ENCODE measurements at regions not wholly inside any gene's neighbourhood (a gene's known extent, or its start where the extent isn't known, plus 50 kb on each side); places are given as distances from the start of the nearest gene placed in this dataset.
A peak's percentile ranks its signal among the peaks of the same experiment; 100 is the strongest.

- H3K36me3 ChIP-seq (ENCODE audit: control insufficient read depth, insufficient read depth, low read length): peaks cover 37% of the 10 kb centered on the region
Measured at GRCh38 chr12:59322473-59322872, 273.4 kb upstream of the SLC16A7 start.

DNA sequence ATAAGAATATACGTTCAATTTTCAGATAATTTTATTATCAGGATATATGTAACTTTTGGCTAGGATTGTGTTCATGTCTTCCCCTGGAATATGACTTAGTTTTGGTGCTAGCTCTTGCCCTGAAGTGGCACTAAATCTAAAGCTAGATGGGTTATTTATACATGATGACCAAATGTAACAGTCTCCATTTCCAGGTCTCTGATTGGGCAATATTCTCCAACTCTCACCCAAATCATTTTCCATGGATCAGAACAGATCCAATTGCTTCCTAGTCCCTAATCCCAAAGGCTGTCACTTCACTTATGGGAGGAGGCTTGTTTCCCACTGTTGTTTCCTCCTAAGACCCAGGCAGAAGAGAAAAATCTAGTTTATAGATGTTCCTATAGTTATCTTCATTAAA is 274.6 kb upstream of the SLC16A7 start:
- no peaks in the 10 kb centered on the region for H3K27me3 ChIP-seq (ENCODE audit: control insufficient read depth, insufficient read depth, low read length, poor library complexity, severe bottlenecking)
- H3K4me1 Mint-ChIP-seq: peaks cover 11% of the 10 kb centered on the region

More at GRCh38 chr12:59322473-59322872, 273.4 kb upstream of the SLC16A7 start:
- H3K4me3 Mint-ChIP-seq: no peak overlapping the region
- Histone ChIP-seq H3K4me1 (ENCODE audit: control insufficient read depth, insufficient read depth, low read length) (peaks cover 5% of the 10 kb centered on the region), H3K9me3 (ENCODE audit: control insufficient read depth, low read length) (peaks cover 7% of the 10 kb centered on the region), H3K27ac (ENCODE audit: low read depth, low read length) (no peak overlapping the region), H3K9ac (ENCODE audit: extremely low read depth, low read length, poor library complexity, severe bottlenecking) (no peak overlapping the region), H3K4me3 (ENCODE audit: low read length) (peak overlapping the region; percentile 1), H3K27me3 (ENCODE audit: control insufficient read depth, insufficient read depth, low read length, poor library complexity, severe bottlenecking) (no peaks in the 10 kb centered on the region)
- no peaks in the 10 kb centered on the region for H3K9me3 Mint-ChIP-seq
- peaks cover 36% of the 10 kb centered on the region for H3K36me3 Mint-ChIP-seq (ENCODE audit: low read depth)
- peaks cover 12% of the 10 kb centered on the region for H3K4me1 Mint-ChIP-seq
- WGBS, 2 experiments (ENCODE audit: insufficient coverage in 1 of 2, insufficient read length in 1 of 2): 90 to 100% methylated on average over 2 of the region's 2 CpGs
- no peaks in the 10 kb centered on the region for H3K27me3 Mint-ChIP-seq (ENCODE audit: insufficient read depth)
- TF ChIP-seq CTCF (conservative IDR thresholded peaks at IDR 0.05): no peak
- DNase-seq: peak; percentile 54
- H3K27ac Mint-ChIP-seq: no peak overlapping the region

DNA sequence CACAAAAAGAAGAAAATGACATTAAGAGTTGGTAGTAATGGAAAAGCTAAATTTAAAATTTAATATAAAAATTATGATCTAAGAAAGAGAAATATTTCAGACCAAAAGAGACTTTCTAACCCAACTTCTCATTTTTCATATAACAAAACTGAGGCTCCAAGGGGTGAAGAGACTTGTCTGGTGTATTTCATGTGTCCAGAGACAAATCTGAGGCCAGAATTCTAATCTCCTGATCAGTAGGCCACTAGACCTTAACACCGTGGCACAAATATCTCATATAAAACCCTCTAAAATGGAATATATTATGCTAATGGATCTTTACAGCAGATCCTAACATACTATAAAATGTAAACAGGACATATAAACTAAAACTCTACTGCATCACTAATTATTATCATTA is 275.7 kb upstream of the SLC16A7 start:
- H3K27me3 Mint-ChIP-seq (ENCODE audit: insufficient read depth): peaks cover 2% of the 10 kb centered on the region
- H3K4me1 ChIP-seq (ENCODE audit: control insufficient read depth, insufficient read depth, low read length): peaks cover 5% of the 10 kb centered on the region
- peaks cover 37% of the 10 kb centered on the region for H3K36me3 ChIP-seq (ENCODE audit: control insufficient read depth, insufficient read depth, low read length)
- H3K4me3 Mint-ChIP-seq: no peak overlapping the region
- no peak overlapping the region for H3K27ac ChIP-seq (ENCODE audit: low read depth, low read length)
- peaks cover 21% of the 10 kb centered on the region for H3K36me3 Mint-ChIP-seq (ENCODE audit: low read depth)
- H3K9me3 Mint-ChIP-seq: no peaks in the 10 kb centered on the region
- TF ChIP-seq CTCF (conservative IDR thresholded peaks at IDR 0.05): no peak
- no peak overlapping the region for H3K4me3 ChIP-seq (ENCODE audit: low read length)
- no peak overlapping the region for H3K27ac Mint-ChIP-seq
- WGBS, 2 experiments (ENCODE audit: insufficient coverage in 1 of 2, insufficient read length in 1 of 2): no CpG with 5 or more reads among the region's 1 CpG
- H3K4me1 Mint-ChIP-seq: peaks cover 8% of the 10 kb centered on the region
- no peak for DNase-seq
- H3K27me3 ChIP-seq (ENCODE audit: control insufficient read depth, insufficient read depth, low read length, poor library complexity, severe bottlenecking): no peaks in the 10 kb centered on the region
- H3K9me3 ChIP-seq (ENCODE audit: control insufficient read depth, low read length): peaks cover 7% of the 10 kb centered on the region
- H3K9ac ChIP-seq (ENCODE audit: extremely low read depth, low read length, poor library complexity, severe bottlenecking): no peak overlapping the region

More for the DNA sequence above, 274.6 kb upstream of the SLC16A7 start:
- peaks cover 37% of the 10 kb centered on the region for H3K36me3 ChIP-seq (ENCODE audit: control insufficient read depth, insufficient read depth, low read length)
- peaks cover 26% of the 10 kb centered on the region for H3K36me3 Mint-ChIP-seq (ENCODE audit: low read depth)
- H3K9me3 Mint-ChIP-seq: no peaks in the 10 kb centered on the region
- H3K27me3 Mint-ChIP-seq (ENCODE audit: insufficient read depth): no peaks in the 10 kb centered on the region
- DNase-seq: no peak
- no peak for TF ChIP-seq CTCF (conservative IDR thresholded peaks at IDR 0.05)
- H3K9ac ChIP-seq (ENCODE audit: extremely low read depth, low read length, poor library complexity, severe bottlenecking): no peak overlapping the region
- peaks cover 5% of the 10 kb centered on the region for H3K4me1 ChIP-seq (ENCODE audit: control insufficient read depth, insufficient read depth, low read length)
- no peak overlapping the region for H3K4me3 ChIP-seq (ENCODE audit: low read length)
- no peak overlapping the region for H3K4me3 Mint-ChIP-seq
- no peak overlapping the region for H3K27ac ChIP-seq (ENCODE audit: low read depth, low read length)
- H3K27ac Mint-ChIP-seq: no peak overlapping the region
- 100% methylated on average over 1 of the region's 1 CpG; no CpG with 5 or more reads in 1 of the 2 experiments for WGBS, 2 experiments (ENCODE audit: insufficient coverage in 1 of 2, insufficient read length in 1 of 2)
- peaks cover 7% of the 10 kb centered on the region for H3K9me3 ChIP-seq (ENCODE audit: control insufficient read depth, low read length)

Measured in endodermal cell (in vitro differentiated cells).